GM23248 (cell line): ENCODE measurements at regions not wholly inside any gene's neighbourhood (a gene's known extent, or its start where the extent isn't known, plus 50 kb on each side); places are given as distances from the start of the nearest gene placed in this dataset.

Experiments used
- EZH2 ChIP-seq: fragments of 200-600 bp; sonication (generic); IDR thresholded peaks from 2 replicates; pipeline ENCODE4 v1.6.1; 2018; ENCODE audit warnings: antibody characterized with exemption, mild to moderate bottlenecking; ENCODE audit not compliant: insufficient read depth, poor library complexity, severe bottlenecking
- EZH2phosphoT487 ChIP-seq: fragments of 200-600 bp; sonication (generic); IDR thresholded peaks from 2 replicates; pipeline ENCODE4 v1.6.1; 2018; ENCODE audit warnings: antibody characterized with exemption, moderate library complexity, mild to moderate bottlenecking, low read depth; ENCODE audit not compliant: insufficient read depth

DNA sequence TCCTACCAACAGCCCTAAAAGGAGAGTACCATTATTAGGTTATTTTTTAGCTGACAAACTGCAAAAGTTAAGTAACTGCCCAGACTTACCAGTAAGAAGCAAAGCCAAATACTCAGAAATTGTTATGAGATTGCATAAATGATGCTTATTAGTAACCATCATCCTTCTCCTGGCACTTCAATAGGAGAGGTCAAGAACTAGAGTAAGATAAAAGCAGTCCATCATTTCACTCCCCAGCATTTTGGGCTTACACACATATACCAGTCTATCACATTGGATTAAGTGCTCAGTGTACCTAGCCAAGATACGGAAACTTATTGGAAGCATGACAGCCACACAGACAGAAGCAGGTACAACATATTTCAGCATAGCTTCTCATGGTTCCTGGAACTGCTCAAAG lies 142.8 kb upstream of the EGR2 start:
- TF ChIP-seq EZH2 (no peak), EZH2phosphoT487 (no peak)
